Endothelial cell of umbilical vein (primary cell): ENCODE measurements at regions not wholly inside any gene's neighbourhood (a gene's known extent, or its start where the extent isn't known, plus 50 kb on each side); places are given as distances from the start of the nearest gene placed in this dataset.

Experiments
- CTCF ChIP-seq, 2 donors: IDR thresholded peaks; 1 replicate in 1 of 2; 2 replicates in 1 of 2; pipeline ENCODE4 v1.5.1; 2011; ENCODE audit warnings: low read length in 2 of 2, mild to moderate bottlenecking in 2 of 2, moderate library complexity in 2 of 2, control low read depth in 1 of 2, inconsistent platforms in 1 of 2, low read depth in 1 of 2; ENCODE audit not compliant: insufficient read depth in 1 of 2; ENCODE audit errors: extremely low read depth in 1 of 2
- EZH2 ChIP-seq: IDR thresholded peaks from 2 replicates; pipeline ENCODE4 v1.6.1; 2012; ENCODE audit warnings: borderline replicate concordance, low read depth, mild to moderate bottlenecking, moderate library complexity, low read length, inconsistent platforms; ENCODE audit not compliant: severe bottlenecking
- FOS ChIP-seq: IDR thresholded peaks from 2 replicates; pipeline ENCODE4 v1.6.1; 2011; ENCODE audit warnings: mild to moderate bottlenecking, low read length, moderate library complexity, borderline replicate concordance; ENCODE audit not compliant: insufficient read depth
- GATA2 ChIP-seq: IDR thresholded peaks from 2 replicates; pipeline ENCODE4 v1.7.0; 2011; ENCODE audit warnings: low read depth, mild to moderate bottlenecking, moderate library complexity, mixed read lengths, low read length; ENCODE audit not compliant: insufficient read length, insufficient read depth
- MAX ChIP-seq: IDR thresholded peaks from 2 replicates; pipeline ENCODE4 v1.6.1; 2011; ENCODE audit not compliant: insufficient read depth, insufficient read length
- MYC ChIP-seq: IDR thresholded peaks from one replicate; pipeline ENCODE4 v1.6.1; 2011; ENCODE audit warnings: mild to moderate bottlenecking, low read depth, low read length
- POLR2A ChIP-seq: IDR thresholded peaks from 2 replicates; pipeline ENCODE4 v1.6.1; 2012; ENCODE audit warnings: low read depth, mild to moderate bottlenecking, control low read depth, low read length
- POLR2AphosphoS5 ChIP-seq: IDR thresholded peaks from 2 replicates; pipeline ENCODE4 v1.6.1; 2012; ENCODE audit warnings: low read depth, mild to moderate bottlenecking, control low read depth, low read length, moderate library complexity; ENCODE audit not compliant: insufficient read depth

GRCh38 chr9:25224996-25225395 is 453.2 kb downstream of the TUSC1 start:
- no peak for TF ChIP-seq POLR2A
- TF ChIP-seq CTCF (IDR thresholded peaks at IDR 0.05; ENCODE audit: extremely low read depth in 1 of 2, insufficient read depth in 1 of 2, low read depth in 1 of 2, low read length in 2 of 2) = no peak
- TF ChIP-seq EZH2 = no peak
- TF ChIP-seq POLR2AphosphoS5 = no peak
- no peak for TF ChIP-seq MYC
- no peak for TF ChIP-seq MAX
- no peak for TF ChIP-seq GATA2
- TF ChIP-seq FOS = no peak
